VCaP (cell line): ENCODE measurements at regions not wholly inside any gene's neighbourhood (a gene's known extent, or its start where the extent isn't known, plus 50 kb on each side); places are given as distances from the start of the nearest gene placed in this dataset.

Source experiments
- H3K27ac ChIP-seq: fragments of 450-650 bp; 2 replicates; pipeline ENCODE4 v1.5.1; 2017
- CTCF ChIP-seq: fragments of 450-650 bp; conservative IDR thresholded peaks from 2 replicates; pipeline ENCODE4 v1.5.1; 2017; ENCODE audit warnings: mild to moderate bottlenecking, moderate library complexity

GRCh38 chr18:11553098-11553940 lies 56.1 kb upstream of the SLC35G4 start:
- TF ChIP-seq CTCF: peak; percentile 93
- no peak overlapping the region for H3K27ac ChIP-seq

GRCh38 chr18:11548916-11549551 lies 60.4 kb upstream of the SLC35G4 start:
- no peak overlapping the region for H3K27ac ChIP-seq
- TF ChIP-seq CTCF: no peak

- no peak for TF ChIP-seq CTCF
These were observed 61.0 kb upstream of the SLC35G4 start for GRCh38 chr18:11548396-11548795.

GRCh38 chr18:11544060-11544633 lies 65.2 kb upstream of the SLC35G4 start:
- no peak overlapping the region for H3K27ac ChIP-seq

More at GRCh38 chr18:11548396-11548795, 61.0 kb upstream of the SLC35G4 start:
- no peak overlapping the region for H3K27ac ChIP-seq

GRCh38 chr18:11541179-11541578 lies 68.2 kb upstream of the SLC35G4 start:
- TF ChIP-seq CTCF: no peak
- no peak overlapping the region for H3K27ac ChIP-seq

More at GRCh38 chr18:11544060-11544633, 65.2 kb upstream of the SLC35G4 start:
- no peak for TF ChIP-seq CTCF

GRCh38 chr18:11533942-11534496 lies 75.4 kb upstream of the SLC35G4 start:
- TF ChIP-seq CTCF: no peak
- H3K27ac ChIP-seq: no peak overlapping the region

GRCh38 chr18:11533513-11533890 lies 75.9 kb upstream of the SLC35G4 start:
- H3K27ac ChIP-seq: no peak overlapping the region
- no peak for TF ChIP-seq CTCF
